Stimulated activated CD8-positive, alpha-beta memory T cell treated with anti-CD3 and anti-CD28 coated beads, Interleukin-15, amount 100 ng/mL, for 48 hours (primary cell): ENCODE measurements at regions not wholly inside any gene's neighbourhood (a gene's known extent, or its start where the extent isn't known, plus 50 kb on each side); places are given as distances from the start of the nearest gene placed in this dataset.

Experiments used
- DNase-seq, 2 donors: peaks; one replicate each; pipeline ENCODE4 v3.0.0-alpha.2; 2020; ENCODE audit warnings: low read depth in 2 of 2

DNA sequence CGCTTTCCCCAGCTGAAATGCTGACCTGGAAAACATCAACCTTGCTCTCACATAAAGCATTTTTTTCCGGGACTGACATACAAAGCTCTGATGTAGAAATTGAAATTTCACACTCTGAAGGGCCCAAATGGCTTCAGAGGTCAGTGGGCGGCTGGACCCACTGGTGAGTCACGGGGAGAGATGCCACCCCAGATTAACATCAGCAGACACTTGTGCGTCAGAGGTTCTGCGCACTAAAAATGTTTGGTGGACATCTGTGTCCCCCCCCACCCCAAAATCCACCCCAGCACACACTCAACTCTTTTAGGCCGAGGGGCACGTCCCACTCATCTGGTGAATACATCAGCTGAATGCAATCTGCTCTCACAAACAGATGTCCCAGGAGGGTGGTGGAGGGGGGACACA is 208.9 kb downstream of the ASB1 start:
- DNase-seq: no peak

DNA sequence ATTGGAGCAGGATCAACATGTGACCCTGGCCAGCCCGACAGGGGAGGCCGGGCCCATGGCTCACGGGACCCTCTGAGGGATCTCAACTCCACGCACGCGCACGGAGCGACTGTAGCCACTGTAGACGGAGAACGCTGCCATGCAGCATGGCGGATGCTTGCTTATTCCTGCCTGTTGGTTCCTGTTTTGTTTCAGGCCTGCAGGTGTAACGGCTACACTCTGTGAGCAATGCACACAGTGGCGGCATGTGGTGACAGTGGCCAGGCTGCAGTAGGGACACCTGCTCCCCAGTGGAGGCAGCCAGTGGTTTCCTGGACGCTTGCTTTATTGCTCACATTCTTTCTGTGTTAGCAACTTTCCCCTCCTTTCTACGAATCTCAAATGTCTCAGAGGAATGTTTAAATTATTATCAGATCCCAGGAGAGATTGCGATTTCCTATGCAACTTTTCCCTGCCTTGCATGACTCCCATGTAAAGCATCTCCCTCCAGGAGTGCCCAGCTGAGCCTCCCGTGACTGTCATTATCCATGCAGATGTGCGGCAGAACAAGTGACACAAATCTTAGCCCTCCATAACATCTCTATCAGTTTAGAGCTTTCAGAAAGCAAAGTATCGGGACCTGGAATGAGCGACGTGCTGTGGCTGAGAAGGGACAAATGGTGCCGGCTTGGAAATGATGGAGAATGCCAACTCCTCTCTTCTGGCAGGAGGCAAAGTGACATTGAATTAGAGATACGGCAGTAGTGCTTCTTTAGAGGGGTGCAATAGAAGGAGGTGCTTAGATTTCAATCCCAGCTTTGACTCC is 209.7 kb downstream of the ASB1 start:
- no peak for DNase-seq

DNA sequence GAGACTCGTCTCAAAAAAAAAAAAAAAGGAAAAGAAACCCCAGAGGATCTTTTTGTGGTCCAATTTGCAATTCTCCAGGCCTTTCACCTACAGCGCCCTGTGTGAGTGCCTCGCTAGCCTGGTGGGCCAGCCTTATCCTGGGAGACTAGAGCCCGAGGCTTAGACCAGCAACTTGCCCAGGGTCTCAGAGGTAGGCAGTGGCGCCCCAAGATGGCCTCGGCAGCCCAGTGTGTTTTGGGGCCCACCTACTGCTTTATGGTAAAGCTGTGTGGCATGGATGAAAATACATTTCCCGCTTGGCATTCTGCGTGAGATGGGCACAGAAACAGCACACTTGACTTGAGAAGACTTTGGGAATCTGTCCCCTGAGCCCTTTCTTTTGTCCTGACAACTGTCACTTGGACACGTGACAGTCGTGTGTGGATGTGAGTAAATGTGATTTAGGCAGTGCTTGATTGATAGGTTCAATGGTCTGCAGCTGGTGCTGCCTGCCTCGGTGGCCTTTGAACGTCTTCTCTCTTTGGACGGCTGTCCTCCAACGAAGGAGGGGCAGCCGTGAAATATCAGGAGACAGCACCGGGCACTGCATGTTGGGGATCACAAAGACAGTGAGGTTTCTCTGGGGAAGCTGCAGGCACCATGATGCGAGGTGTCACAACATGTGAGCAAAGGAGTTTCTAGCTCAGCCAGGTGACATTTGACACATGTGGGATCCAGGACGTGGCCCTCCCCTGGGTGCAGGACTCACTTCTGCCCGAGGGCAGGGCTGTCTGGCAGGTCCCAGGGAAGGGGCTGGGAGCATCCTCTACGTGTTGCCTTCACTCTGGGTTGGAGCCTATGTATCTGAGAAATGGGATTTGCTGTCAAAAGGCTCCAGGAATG is 209.5 kb upstream of the TWIST2 start:
- DNase-seq: no peak

DNA sequence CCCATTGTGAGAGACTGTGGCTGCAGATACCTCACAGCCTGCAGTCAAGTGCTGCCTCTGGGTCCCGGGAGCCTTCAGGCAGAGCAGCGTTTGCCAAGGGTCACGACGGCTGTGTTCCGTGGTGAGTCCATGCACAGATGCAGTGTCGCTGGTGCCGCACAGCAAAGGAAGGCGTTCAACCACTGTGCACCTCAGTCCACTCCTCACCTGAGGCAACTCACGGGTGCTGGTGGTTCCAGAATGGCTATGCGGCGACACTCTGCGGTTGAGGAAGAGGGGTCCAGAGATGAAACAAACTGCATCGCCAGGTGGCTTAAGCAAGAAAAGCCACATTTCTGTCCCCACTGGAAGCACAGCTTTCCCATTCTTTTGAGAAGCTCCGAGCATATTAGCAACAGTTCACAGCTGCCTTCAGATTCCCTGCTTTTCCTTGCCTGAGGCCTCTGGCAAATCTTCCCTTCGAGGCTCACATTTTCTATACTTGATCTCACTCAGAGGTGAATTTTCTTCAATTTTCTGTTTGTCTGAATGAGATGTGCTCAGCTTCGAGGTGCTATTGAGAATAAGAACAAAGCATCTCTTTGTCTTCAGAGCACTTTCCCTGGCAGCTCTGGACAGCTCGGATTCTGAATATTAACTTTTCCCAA is 208.8 kb upstream of the TWIST2 start:
- no peak for DNase-seq

DNA sequence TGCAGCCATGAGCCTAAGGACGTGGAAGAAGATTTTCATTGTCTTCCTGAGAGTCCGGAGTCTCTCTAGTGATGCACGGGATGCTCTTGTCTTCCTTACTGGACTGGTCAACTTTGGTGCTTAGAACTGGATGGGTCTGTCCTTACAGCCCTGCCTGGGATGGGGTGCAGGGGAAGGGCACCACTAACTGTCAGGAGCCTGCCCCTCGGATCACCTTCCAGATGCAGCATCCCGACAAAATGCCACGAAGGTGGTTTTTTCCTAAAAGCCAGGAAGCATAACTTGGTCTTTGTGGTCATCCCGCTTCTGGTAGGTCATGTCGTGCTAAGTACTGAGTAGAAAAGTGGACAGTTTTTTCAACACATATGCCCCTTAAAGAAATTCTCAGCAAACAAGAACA is 207.4 kb upstream of the TWIST2 start:
- DNase-seq: no peak

DNA sequence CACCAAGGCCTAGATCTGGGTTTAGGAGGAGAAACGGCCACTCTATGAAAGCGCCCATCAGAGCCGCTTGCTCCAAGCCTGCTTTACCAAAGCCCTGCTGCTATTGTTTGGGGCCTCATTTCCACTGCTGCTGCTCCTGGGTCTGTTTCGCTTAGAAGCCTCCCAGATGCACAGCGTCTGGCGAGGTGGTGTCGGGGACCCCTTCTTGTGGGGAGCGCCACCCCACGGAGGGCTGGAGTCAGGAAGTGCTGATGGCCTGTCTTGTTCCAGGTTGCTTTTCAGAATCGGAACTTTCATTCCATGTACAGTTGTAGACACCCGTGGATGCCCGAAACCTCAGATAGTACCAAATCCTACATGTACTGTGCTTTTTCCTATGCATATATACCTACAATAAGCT is 204.9 kb upstream of the TWIST2 start:
- no peak for DNase-seq

DNA sequence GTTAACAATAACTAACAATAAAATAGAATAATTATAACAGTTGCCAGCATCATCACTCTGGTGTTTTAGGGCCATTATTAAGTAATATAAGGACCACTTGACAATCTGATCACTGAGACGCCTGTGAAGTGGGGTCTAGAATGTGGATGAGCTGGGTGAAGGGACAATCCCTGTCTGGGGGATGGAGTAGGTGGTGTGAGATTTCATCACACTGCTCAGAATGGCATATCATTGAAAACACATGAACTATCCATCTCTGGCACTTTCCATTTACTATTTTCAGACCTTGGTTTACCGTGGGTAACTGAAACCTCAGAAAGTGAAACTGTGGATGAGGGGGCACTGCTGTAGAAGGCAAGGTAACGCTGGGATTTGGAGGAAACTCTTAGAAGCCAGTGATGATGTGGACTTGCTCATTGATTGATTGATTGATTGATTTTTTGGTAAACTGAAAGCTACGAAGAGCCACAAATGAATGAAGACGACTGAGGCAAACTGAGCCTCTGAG is 204.4 kb upstream of the TWIST2 start:
- DNase-seq: peak in 1 of 2 donors; percentile 5

DNA sequence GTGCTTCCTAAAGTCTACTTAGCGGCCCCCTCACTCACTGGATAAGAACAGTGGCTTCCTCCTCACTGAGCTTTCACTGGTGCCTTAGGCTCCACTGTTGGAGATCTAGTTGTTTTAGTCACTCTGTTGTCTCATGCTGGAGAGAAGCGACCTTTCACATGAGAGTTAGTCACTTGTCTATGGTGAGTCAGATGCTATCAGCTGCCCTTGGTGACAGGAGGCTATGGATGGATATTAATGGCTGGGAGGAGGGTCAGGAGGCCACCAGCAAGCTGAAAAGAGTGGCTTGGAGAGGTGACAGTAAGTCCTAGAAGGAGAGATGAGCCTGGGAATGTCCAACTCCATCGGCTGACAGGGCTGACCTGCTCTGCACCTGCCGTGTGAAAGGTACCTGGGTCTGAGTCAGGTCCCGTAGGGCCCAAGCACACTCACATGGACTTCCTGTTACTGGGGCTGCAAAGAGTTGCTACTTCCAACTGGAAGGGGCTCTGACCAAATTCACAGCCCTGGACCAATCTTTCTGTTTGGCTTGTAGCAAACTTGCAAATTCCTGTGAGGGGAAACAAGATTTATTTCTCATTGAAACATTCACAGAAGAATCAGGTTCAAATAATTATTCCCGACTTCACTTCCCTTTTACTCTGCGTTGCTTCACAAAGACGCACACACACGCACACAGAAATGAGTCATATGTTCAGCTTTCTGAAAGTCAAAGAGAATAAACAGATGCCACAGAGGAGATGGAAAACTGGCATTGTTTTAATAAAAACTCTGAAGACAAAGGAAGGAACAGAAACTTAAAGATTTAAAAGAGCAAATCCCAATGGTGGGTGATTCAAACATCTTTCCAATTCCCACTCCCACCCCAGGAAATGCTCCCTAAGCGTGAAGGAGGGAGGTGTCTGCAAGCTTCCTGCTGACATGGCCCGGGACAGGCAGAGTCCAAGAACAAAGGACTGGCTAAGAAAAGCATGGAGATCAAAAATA is 203.5 kb upstream of the TWIST2 start:
- DNase-seq: no peak

DNA sequence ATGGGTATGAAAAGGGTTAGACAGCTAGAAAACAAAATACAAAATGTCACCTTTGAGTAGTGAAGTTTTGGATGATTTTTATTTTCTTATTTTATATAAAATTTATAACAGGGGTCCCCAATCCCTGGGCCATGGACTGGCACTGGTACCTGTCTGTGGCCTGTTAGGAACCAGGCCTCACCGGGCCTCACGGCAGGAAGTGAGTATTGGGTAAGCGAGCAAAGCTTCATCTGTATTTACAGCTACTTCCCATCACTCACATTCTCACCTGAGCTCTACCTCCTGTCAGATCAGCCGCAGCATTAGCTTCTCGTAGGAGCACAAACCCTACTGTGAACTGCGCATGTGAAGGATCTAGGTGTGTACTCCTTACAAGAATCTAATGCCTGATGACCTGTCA is 202.8 kb upstream of the TWIST2 start:
- DNase-seq: no peak

DNA sequence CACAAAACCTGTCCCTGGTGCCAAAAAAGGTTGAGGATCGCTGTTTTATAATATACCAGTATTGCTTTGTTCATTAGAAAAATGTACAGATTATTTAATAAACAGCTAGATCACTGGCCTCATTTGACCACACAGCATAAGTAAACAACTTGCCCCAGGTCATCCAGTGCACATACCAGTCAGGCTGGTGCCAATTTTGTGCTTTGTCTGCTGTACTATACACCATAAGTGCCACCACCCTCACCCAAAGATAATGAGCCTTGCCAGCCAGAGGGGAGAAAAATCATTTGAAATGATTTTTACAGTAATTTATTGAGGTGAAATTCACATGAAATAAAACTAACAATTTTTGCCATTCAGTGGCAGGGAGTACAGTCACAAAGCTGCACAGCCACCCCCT is 202.2 kb upstream of the TWIST2 start:
- no peak for DNase-seq

DNA sequence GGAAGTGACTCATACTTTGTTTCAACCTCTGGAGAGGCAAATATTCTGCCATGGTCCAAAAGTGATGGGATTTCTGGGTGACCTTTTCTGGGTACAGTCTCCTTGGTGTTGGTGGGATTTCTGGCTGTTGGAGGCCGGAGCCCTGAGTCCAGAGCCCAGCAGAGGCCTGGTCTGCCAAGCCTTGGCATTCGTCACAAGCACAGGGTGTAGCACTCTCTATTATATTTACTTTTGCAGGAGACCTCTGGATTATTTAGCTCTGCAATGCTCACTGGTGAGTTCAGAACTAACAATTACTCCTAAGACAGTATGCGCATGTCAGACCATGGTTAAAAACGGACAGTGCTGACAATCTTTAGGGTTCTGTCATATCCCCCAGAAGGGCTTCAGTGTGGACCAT is 201.6 kb upstream of the TWIST2 start:
- no peak for DNase-seq

DNA sequence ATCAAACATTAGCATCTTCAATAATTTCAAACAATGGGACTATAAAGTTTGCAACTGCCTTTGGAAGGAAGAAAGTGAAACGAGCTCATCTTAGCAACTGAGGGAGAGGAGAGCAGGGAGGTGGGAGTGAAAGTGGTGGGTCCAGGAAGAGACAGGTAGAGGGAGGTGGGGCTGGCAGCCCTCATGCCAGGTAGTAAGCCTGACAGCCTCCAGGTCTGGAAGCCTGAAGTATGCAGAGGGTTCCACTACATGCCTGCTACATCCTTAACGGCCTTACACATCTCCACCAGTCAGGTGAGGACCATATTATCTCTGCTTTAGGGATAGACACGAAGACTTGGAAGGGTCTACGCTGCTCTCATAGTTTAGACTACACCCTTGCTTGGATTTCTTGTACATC is 201.1 kb upstream of the TWIST2 start:
- no peak for DNase-seq

DNA sequence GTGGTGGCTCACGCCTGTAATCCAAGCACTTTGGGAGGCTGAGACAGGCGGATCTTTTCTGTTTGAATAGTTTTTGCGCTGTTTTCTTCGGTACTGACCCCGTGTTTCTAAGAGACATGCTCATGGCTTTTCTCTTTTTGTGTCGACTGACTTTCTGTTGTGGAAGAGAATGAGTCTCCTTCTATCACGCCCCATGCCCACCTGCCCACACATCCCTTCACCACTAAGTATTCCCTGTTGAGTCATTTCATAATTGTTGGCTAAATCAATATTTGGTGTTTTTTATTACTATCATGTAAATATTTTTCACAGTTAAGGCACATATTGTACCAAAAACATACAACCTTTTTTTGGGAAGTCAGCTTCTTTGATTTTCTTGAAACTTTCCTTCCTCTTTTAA is 198.8 kb upstream of the TWIST2 start:
- no peak for DNase-seq

DNA sequence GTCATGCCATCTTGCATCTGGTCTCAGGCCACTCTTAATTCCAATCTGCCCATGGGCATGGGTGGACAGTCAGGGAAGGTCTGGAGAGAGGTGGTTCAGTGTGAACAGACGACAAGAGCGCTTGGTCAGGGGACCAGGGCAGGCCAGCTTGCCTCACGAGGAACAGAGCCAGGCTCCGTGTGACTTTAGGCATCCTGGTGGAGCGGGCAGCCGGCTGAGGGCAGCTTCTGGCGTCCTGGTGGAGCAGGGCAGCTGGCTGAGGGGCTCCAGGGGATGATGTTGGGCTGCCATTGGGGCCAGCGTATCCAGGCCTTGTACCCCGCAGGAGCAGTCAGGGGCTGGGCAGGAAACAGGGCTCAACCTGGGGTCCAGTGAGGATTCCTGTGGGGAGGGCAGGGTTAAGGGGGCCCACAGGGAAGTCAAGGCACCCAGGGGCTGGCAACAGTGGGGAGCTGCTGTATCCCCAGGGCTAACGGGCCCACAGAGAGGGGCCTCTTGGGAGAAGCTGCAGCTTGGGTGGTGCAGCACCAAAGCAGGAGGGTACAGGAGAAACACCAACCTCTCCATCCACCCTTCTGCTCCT is 197.9 kb upstream of the TWIST2 start:
- no peak for DNase-seq

DNA sequence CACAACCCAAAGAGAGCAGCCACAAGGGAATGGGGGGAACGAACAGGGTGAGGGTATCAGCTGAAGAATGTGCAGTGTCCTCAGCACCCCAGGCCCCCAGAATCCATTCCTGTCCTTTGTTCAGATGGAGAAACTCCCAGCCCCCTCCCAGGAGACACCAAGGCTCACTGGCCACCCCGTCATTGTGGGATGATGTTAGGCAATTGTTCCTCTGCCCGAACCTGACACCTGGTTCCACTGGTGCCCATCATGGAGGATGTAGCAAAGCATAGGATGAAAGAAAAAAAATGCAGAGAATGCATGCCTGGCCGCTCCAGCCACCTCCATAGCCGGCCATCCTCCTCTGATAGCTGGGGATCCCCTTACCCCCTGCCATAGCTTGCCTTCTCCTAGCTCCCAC is 197.3 kb upstream of the TWIST2 start:
- no peak for DNase-seq

DNA sequence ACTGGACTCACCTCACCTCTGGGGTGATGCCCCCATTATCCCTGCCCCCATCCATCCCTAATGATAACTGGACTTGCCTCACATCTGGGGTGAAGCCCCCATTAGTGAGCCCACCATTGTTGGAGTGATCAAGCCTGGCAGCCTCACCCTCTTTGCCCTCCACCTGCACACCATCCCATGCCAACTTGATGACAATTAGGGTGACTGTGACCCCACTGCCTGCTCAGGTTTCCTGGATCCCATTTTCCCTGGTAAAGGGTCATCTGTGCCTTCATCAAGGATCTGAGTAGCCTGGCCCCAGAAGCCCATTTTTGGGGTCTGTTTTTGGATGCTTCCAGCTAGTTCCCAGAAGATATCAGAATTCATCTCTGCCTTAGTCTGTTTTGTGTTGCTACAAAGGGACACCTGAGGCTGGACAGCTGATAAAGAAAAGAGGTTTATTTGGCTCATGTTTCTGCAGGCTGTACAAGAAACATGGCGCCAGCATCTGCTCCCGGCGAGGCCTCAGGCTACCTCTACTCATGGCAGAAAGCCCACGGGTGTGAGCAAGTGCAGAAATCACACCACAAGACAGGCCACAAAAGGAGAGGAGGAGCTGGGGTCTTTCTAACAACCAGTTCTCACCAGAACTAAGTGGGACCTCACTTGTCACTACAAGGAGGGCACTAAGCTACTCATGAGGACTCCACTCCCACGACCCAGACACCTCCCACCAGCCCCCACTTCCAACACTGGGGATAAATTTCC is 196.4 kb upstream of the TWIST2 start:
- no peak for DNase-seq

DNA sequence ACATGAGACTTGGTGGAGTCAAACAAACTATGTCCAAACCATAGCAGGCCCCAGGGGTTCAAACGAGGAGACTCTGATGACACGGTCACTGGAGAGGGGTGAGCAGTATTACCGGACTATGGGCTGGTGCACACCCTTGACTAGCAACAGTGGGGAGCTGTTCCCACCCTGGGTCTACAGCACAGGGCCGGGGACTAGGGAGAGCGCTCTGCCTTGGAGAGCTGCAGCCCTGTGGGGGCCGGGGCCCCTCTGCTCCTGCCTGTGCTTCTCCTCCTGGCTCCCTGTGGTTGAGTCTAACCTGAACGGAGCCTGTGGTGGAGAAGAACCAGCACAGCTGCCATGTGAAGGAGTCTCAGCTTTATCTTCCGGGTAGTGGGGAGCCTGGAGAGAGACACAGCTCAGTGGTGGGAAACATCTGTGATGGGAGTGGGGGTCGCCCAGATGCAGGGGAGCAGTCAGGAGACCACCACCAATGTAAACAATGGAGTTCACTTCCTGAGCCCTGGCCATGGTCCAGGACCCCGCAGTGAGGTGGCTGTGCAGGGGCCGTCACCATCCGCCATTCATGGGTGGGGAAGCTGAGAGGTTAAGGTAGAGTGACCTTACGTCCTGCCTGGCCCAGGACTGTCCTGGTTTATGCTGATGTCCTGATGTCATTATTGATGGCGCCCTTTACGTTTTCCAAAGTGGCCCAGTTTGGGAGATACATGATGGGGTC is 195.7 kb upstream of the TWIST2 start:
- no peak for DNase-seq

DNA sequence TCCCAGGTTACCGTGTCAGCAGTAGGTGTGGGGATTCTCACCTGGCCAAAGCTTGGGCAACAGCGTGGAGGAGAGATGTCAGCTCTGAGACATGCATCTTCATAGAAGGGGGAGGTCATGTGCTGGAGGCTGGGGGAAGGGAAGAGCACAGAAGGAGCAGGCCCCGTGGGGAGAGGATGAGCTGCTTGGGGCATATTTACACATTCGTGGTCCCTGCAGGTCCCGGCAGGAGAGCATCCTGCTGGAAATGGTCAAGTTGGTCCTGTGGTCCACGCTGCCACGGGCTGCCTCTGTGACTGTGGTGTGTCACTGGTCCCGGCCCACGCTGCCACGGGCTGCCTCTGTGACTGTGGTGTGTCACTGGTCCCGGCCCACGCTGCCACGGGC is 195.1 kb upstream of the TWIST2 start:
- no peak for DNase-seq

DNA sequence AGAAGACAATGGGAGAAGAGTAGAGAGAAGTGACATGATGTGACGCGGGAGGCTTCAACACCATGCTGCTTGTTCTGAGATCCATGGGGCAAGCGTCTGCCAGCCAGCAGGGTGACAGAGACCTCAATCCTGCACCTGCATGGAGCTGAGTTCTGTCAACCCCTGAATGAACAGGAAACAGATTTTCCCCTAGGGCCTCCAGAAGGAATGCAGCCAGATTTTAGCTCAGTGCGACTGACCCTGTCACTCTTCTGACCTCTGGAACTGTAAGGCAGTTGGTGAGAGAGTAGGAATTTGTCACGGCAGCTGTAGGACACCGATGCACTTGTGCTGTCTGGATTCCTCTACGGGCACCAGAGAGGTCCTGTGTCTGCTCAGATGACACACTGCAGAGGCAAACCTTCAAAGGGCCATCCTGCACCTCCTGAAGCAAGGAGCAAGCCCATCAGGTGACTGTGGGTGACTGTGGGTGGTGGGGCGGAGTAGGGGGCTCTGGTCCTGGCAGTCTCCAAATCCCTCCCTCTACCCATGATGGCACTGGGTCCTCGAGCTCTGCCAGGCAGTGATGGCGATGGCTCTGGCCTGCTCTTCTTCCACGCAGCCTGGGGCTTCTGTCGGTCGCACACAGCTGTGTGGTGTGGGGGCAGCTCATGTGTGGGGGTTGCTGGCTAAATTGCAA is 194.3 kb upstream of the TWIST2 start:
- no peak for DNase-seq
